ENCODE measurements at regions not wholly inside any gene's neighbourhood (a gene's known extent, or its start where the extent isn't known, plus 50 kb on each side); places are given as distances from the start of the nearest gene placed in this dataset.

DNA sequence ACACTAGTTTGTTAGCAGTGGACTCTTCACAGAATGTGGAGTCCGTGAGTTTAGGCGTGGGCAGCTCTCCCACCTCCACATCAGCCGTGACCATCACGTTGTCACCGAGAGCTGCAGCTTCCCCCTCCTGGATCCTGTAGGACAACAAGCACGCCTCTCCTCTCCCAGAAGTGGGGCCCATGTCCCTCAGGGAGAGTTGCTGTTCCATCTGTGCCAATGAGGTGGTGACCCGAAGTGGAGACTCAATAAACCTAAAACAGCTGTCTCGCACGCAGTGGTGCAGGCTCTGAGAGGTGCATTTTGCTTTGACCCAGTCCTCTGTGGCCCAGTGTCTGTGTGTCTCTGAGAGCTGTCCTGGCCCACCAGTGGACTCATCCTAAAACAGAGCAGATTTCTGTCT is 456.5 kb upstream of the SOX11 start:
- TF ChIP-seq GATA1 (IDR thresholded peaks at IDR 0.05; ENCODE audit: low read depth, low read length) (no peak), POLR2A (IDR thresholded peaks at IDR 0.05; ENCODE audit: low read length) (no peak)
